HG02885 (cell line): ENCODE measurements at regions not wholly inside any gene's neighbourhood (a gene's known extent, or its start where the extent isn't known, plus 50 kb on each side); places are given as distances from the start of the nearest gene placed in this dataset.
A peak's percentile ranks its signal among the peaks of the same experiment; 100 is the strongest.

ENCODE experiments used
- ATAC-seq: cut with Tn5 transposase; IDR thresholded peaks from one replicate; pipeline ENCODE4 v1.9.1; 2021; ENCODE audit warnings: mild to moderate bottlenecking; ENCODE audit not compliant: unreplicated experiment, poor library complexity

DNA sequence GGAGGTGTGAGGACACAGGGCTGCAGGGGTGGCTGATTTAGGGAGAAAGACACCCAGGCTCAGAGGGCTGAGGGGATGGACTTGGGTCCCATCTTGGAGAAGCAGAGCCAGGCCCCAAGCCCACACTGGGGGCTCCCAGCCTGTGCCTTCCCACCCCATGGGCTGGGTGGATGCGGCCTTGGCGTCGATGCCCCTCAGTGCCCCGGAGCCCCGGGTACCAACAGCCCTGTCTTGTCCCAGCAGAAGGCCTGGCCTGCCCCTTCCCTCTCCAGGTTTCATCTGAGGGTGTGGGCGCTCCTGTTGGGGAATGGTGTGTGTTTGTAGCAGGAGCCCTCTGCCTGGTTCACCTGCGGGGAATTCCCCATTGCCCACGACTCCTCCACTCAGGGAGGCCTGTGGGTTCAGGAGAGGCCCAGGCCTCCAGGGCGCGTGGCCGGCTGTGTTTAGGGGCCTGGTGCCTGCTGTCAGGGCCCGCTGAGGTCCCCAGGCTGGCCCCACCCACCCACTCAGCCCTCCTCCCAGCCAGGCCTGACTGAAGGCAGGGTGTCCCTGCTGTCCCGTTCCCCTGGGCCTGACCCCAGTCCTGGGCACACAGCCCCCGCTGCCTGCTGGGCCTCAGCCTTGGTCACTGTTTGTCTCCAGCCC, 51.1 kb upstream of the BEGAIN start:
- ATAC-seq: no peak

DNA sequence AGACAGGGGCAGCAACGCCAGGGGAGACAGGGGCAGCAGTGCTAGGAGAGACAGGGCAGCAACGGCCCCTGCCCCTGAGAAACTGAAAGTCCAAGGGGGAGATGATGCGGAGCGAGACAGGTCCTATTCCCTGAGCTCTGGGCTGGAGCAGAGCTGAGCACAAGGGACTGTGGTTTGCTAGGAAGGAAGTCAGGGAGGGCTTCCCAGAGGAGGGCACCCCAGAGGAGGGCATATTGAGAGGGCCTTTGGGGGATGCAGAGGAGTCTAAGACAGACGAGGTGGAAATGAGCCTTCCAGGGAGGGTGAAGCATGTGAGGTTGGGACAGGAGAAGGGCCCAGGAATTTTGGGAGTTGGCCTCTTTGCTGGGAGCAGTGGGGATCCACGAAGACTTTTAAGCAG, 52.1 kb upstream of the BEGAIN start:
- no peak for ATAC-seq

GRCh38 chr14:100640471-100641273, 53.5 kb upstream of the BEGAIN start:
- ATAC-seq: peak; percentile 91

DNA sequence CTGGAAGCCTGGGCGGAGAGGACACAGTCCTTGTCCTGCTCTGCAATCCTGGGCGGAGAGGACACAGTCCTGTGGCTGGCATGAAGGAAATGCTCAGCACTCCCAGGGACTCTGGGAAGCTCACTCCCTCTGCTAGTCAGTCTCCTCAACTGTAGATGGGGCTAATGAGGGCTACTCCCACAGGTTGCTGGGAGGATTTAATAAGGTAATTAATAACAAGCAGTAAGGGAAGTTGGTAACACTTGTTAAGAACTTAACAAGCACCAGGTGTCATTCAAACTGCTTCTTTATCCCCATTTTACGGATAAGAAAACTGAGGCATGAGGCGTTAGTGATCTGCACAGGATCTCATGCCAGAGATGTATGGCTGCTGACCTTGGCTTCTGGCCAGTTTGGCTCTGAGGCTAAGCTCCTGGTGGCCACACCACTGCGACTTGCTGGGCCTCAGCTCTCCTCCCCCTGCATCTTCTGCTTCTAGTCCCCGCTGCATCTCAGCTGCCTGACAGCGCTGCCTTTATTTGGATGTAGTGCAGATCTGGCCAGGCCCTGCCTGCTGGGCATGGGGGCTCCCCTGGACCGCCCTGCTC, 54.1 kb upstream of the BEGAIN start:
- ATAC-seq: no peak

DNA sequence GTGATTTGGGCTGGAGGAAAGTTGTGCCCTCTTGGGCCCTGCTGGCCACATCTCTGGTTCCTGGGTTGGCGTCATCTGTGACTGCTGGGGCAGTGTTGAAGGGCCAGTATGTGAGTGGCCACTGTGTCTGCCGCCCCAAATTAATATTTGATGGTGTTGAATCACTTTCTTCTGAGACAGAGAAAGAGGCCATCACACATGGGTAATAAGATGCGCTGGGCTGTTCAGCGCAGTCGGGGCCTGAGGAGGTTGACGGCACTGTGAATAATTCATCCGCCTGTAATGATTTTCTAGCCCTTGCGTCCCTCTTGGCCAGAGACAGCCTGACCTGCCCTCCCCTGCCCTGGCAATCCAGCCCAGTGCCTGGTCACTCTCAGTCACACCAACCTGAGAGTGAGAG, 56.2 kb upstream of the BEGAIN start:
- no peak for ATAC-seq

GRCh38 chr14:100644383-100644782, 57.2 kb upstream of the BEGAIN start:
- ATAC-seq: no peak

DNA sequence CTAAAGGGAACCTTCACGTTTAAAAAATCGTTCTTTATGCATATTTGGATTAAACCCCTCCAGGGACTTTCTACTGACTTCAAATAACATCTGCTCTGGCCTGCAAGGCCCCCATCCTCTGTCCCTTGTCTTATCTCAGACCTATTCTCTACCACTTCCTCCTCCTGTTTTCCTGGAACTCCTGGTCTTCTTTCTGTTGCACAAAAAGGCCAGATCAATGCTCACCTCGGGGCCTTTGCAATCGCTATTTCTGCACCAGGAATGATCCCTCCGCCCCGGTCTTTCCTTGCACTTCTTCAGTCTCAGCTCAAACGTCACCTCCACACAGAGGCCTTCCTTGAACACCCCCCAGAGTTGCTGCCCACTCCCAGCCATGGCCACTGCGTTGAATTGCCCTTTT, 57.6 kb upstream of the BEGAIN start:
- ATAC-seq: no peak

- ATAC-seq: peak; percentile 58
These were observed 58.2 kb upstream of the BEGAIN start for GRCh38 chr14:100645196-100645981.

GRCh38 chr14:100645982-100646314, 58.7 kb upstream of the BEGAIN start:
- ATAC-seq: no peak

- no peak for ATAC-seq
These were observed 61.4 kb upstream of the BEGAIN start for GRCh38 chr14:100648474-100649172.

DNA sequence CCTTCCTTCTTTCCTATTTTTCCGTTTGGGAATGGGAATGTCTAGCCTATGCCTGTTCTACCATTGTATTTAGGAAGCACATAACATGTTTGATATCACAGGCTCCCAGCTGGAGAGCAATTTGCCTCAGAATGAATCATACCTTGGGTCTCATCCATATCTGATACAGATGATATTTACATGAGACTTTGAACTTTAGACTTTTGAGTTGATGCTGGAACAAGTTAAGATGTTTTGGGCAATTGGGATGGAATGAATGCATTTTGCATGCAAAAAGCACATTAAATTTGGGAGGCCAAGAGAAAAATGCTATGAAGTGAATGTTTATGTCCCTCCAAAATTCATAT, 61.9 kb upstream of the BEGAIN start:
- no peak for ATAC-seq

DNA sequence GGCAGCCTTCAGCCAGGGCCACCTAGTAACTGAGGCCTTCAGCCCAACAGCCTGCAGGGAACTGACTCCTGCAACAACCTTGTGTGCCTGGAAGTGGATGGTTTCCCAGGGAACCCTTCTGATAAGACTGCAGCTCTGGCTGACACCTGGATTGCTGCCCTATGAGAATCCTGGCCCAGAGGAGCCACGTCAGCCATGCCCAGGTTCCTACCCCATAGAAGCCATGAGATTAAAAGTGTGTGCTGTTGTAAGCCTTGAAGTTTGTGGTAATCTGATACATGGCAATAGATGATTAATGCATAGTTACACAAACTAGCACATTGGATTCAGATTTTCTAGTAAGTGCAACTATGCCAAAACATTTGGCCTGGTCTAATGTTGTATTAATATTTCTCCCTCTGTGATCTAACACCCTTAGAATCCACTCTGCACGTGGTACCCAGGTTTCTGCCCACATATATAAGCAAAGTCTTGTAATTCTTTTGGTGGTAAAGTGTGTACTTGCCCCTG, 64.8 kb upstream of the BEGAIN start:
- no peak for ATAC-seq

DNA sequence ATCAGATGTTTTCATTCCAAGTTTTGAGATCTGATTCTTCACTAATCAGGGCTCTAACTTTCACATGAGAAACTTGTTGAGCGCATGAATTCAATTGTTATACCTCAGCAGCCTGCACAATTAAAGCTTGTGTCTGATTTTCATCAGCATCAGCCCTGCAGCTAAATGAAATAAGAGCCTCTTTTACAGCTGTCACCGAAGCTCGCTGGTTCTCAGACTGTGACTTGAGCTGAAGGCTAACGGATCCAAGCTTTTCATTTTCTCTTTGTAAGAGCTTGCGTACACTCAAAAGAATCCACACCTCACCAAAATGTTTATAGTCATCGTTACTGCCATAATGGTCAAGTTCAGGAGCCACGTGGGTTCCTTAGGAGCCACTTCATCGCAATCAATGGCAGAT, 65.5 kb upstream of the BEGAIN start:
- no peak for ATAC-seq

GRCh38 chr14:100653409-100653808, 66.2 kb upstream of the BEGAIN start:
- ATAC-seq: no peak

- no peak for ATAC-seq
These were observed 67.0 kb upstream of the BEGAIN start for GRCh38 chr14:100654025-100654813.

GRCh38 chr14:100654814-100655740, 67.9 kb upstream of the BEGAIN start:
- peak; percentile 70 for ATAC-seq

GRCh38 chr14:100655741-100656085, 68.5 kb upstream of the BEGAIN start:
- ATAC-seq: no peak

DNA sequence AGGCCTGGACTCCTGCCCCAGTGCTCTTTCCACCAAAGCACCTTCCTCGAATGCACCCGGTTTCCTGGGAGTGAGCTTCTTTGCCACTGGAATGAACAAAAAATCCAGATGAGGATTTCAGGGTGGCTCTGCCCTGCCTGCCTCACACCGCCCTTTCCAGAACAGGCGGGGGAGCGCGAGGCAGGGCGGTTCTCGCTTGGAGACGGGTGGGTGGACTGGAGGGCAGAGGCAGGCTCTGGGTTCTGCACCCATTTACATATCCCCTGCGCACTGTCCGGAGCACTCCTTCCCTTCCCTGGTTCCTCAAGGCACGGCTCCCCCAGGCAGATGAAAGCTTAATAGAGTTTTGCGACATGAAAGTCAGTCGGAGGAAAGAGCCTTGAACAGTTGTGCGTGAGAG, 69.7 kb upstream of the DLK1 start:
- ATAC-seq: no peak

DNA sequence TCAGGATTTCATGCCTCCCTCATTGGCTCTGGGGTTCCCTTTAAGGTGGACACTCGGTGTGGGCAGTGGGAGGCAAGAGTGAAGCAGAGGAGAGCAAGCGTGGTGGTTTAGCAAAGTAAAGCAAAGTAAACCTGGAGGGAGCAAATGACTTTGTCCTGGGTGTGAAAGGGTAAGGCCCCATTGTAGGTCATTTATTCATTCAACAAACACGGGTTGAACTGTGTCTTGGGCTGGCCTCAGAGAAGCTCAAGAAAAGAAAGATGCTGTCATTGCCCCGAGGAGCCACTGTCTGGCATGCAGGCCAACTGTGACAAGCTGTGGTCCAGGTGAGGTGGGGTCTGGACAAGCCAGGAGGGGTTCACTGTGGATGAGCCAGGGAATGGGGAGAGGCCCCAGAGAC, 68.9 kb upstream of the DLK1 start:
- ATAC-seq: no peak
